Spleen (tissue), 3 donors: ENCODE measurements at regions not wholly inside any gene's neighbourhood (a gene's known extent, or its start where the extent isn't known, plus 50 kb on each side); places are given as distances from the start of the nearest gene placed in this dataset.

Experiments used
- POLR2A ChIP-seq, 3 donors: fragments of 450-650 bp; IDR thresholded peaks; one replicate each; pipeline ENCODE4 v1.5.1; 2017; ENCODE audit warnings: antibody characterized with exemption in 3 of 3, mild to moderate bottlenecking in 1 of 3
- POLR2AphosphoS5 ChIP-seq, 3 donors: sonication (generic); formaldehyde crosslinking; IDR thresholded peaks; one replicate each; pipeline ENCODE4 v1.5.1; 2017; ENCODE audit warnings: antibody characterized with exemption in 3 of 3

- no peak for TF ChIP-seq POLR2A (IDR thresholded peaks at IDR 0.05)
- TF ChIP-seq POLR2AphosphoS5 (IDR thresholded peaks at IDR 0.05), result no peak
These were observed 258.4 kb upstream of the SDK2 start for GRCh38 chr17:73902416-73903181.
